ENCODE measurements at regions not wholly inside any gene's neighbourhood (a gene's known extent, or its start where the extent isn't known, plus 50 kb on each side); places are given as distances from the start of the nearest gene placed in this dataset.

GRCh38 chr16:64541621-64542020 is 580.2 kb downstream of the CDH11 start:
- Histone ChIP-seq H3K36me3 (no peaks in the 10 kb centered on the region), H3K9me3 (no peaks in the 10 kb centered on the region), H3K27ac (no peak overlapping the region), H3K27me3 (no peaks in the 10 kb centered on the region), H3K4me3 (no peak overlapping the region), H3K4me1 (no peaks in the 10 kb centered on the region)
- intact Hi-C loops (cut with DNase I) = no loop called here
- no peak for DNase-seq
- TF ChIP-seq CTCF (IDR thresholded peaks at IDR 0.05) = no peak
- no peak for ATAC-seq

GRCh38 chr16:64540434-64540833 is 581.4 kb downstream of the CDH11 start:
- H3K9me3 ChIP-seq = no peaks in the 10 kb centered on the region
- H3K27me3 ChIP-seq = no peaks in the 10 kb centered on the region
- TF ChIP-seq CTCF (IDR thresholded peaks at IDR 0.05) = no peak
- intact Hi-C loops (cut with DNase I) = no loop called here
- no peak for DNase-seq
- H3K27ac ChIP-seq = no peak overlapping the region
- H3K4me1 ChIP-seq = no peaks in the 10 kb centered on the region
- ATAC-seq = no peak
- H3K4me3 ChIP-seq = no peak overlapping the region
- H3K36me3 ChIP-seq = no peaks in the 10 kb centered on the region

- DNase-seq (no peak), ATAC-seq (no peak)
- TF ChIP-seq CTCF (IDR thresholded peaks at IDR 0.05) = no peak
- Histone ChIP-seq H3K27ac (no peak overlapping the region), H3K36me3 (no peaks in the 10 kb centered on the region), H3K9me3 (no peaks in the 10 kb centered on the region), H3K4me3 (no peak overlapping the region), H3K4me1 (no peaks in the 10 kb centered on the region), H3K27me3 (no peaks in the 10 kb centered on the region)
- intact Hi-C loops (cut with DNase I) = no loop called here
Measured at GRCh38 chr16:64539811-64540371, 582.0 kb downstream of the CDH11 start.

GRCh38 chr16:64534180-64534780 is 587.6 kb downstream of the CDH11 start:
- H3K27ac ChIP-seq = no peak overlapping the region
- DNase-seq (no peak), ATAC-seq (no peak)
- no peak for TF ChIP-seq CTCF (IDR thresholded peaks at IDR 0.05)
- H3K4me3 ChIP-seq = no peak overlapping the region
- no peaks in the 10 kb centered on the region for H3K36me3 ChIP-seq
- intact Hi-C loops (cut with DNase I) = no loop called here
- H3K9me3 ChIP-seq = no peaks in the 10 kb centered on the region
- no peaks in the 10 kb centered on the region for H3K27me3 ChIP-seq
- no peaks in the 10 kb centered on the region for H3K4me1 ChIP-seq

GRCh38 chr16:64532691-64533090 is 589.2 kb downstream of the CDH11 start:
- intact Hi-C loops (cut with DNase I) = no loop called here

More at GRCh38 chr16:64532691-64533090, 589.2 kb downstream of the CDH11 start:
- H3K9me3 ChIP-seq = no peaks in the 10 kb centered on the region
- H3K4me3 ChIP-seq = no peak overlapping the region
- no peaks in the 10 kb centered on the region for H3K27me3 ChIP-seq
- no peaks in the 10 kb centered on the region for H3K36me3 ChIP-seq
- H3K27ac ChIP-seq = no peak overlapping the region
- TF ChIP-seq CTCF (IDR thresholded peaks at IDR 0.05) = no peak
- no peak for ATAC-seq
- DNase-seq = no peak
- H3K4me1 ChIP-seq = no peaks in the 10 kb centered on the region

All from upper lobe of right lung (tissue), 1 donor.